ENCODE measurements at regions not wholly inside any gene's neighbourhood (a gene's known extent, or its start where the extent isn't known, plus 50 kb on each side); places are given as distances from the start of the nearest gene placed in this dataset.
A peak's percentile ranks its signal among the peaks of the same experiment; 100 is the strongest.
"Not testable (repeated sequence)": the region's sequence is repeated elsewhere in the genome, so short reads cannot be mapped to it uniquely, and the experiment has no call there.

DNA sequence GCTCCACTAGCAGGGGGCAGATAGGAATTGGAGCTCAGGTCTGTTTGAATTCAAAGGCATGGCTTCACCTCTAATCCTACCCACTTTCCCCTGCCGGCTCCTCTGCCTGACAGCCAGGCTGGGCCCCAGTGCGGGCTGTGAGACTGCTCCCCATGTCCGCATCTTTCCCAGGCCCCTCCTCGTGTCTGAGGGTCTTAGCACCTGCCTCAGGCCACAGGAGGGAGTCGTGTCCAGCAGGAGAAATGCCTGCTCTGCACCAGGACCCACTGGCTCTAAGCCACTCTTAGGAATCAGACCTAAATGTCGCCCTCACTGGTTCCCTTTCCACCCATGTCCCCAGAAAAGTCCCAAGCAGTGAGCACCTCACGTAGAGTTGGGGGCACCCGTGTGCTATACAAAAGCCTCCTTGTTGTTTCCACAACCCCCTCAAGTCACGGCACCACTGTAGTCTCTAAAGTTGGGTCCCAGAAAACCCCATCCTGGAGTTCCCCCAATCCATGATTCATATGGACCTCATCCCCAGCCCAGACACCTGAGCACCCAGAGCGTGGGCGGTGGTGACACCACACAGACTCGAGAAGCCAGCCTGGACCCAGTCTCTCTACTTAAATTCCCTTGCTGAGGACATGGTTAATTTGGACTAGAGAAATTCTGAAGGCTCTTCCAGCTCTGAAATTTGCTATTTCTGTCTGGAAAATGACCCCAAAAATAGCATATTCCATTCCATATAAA is 466.4 kb upstream of the ZMIZ1 start:
- H3K27me3 Mint-ChIP-seq (ENCODE audit: low read depth): peaks cover 5% of the 10 kb centered on the region

DNA sequence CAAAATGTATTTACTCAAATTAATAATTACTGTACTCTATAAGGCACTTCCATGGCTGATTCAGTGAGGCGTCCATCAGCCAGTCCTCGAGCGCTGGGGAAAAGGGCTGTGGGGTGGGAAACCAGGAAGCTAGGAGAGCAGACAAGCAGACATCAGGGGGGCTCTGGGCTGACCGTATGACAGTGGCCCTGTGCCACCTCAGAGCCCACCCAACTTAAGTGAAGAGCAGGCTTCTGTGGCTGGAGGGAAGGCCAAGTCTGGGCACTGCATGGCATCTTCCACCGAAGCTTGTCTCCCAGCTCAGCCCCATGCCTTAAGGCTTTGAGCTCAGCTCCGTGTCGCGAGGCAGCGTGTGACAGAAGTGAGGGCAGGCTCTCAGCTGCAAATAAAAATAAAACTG is 464.5 kb upstream of the ZMIZ1 start:
- no peak for DNase-seq (ENCODE audit: low spot score)
- no peak overlapping the region for H3K4me3 Mint-ChIP-seq (ENCODE audit: unreplicated experiment)
- no peak overlapping the region for H3K27ac Mint-ChIP-seq (ENCODE audit: unreplicated experiment)
- peaks cover 17% of the 10 kb centered on the region for H3K4me1 Mint-ChIP-seq (ENCODE audit: low read depth)
- H3K36me3 Mint-ChIP-seq (ENCODE audit: low read depth): no peaks in the 10 kb centered on the region
- TF ChIP-seq, protein P1, sequence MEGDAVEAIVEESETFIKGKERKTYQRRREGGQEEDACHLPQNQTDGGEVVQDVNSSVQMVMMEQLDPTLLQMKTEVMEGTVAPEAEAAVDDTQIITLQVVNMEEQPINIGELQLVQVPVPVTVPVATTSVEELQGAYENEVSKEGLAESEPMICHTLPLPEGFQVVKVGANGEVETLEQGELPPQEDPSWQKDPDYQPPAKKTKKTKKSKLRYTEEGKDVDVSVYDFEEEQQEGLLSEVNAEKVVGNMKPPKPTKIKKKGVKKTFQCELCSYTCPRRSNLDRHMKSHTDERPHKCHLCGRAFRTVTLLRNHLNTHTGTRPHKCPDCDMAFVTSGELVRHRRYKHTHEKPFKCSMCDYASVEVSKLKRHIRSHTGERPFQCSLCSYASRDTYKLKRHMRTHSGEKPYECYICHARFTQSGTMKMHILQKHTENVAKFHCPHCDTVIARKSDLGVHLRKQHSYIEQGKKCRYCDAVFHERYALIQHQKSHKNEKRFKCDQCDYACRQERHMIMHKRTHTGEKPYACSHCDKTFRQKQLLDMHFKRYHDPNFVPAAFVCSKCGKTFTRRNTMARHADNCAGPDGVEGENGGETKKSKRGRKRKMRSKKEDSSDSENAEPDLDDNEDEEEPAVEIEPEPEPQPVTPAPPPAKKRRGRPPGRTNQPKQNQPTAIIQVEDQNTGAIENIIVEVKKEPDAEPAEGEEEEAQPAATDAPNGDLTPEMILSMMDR (IDR thresholded peaks at IDR 0.05): no peak
- peaks cover 5% of the 10 kb centered on the region for H3K27me3 Mint-ChIP-seq (ENCODE audit: low read depth)
- H3K9me3 Mint-ChIP-seq (ENCODE audit: low read depth): peaks cover 10% of the 10 kb centered on the region

More for the DNA sequence above, 466.4 kb upstream of the ZMIZ1 start:
- TF ChIP-seq, protein P1 (IDR thresholded peaks at IDR 0.05): no peak
- Mint-ChIP-seq H3K27ac (ENCODE audit: unreplicated experiment) (no peak overlapping the region), H3K9me3 (ENCODE audit: low read depth) (no peaks in the 10 kb centered on the region), H3K36me3 (ENCODE audit: low read depth) (no peaks in the 10 kb centered on the region), H3K4me3 (ENCODE audit: unreplicated experiment) (no peak overlapping the region), H3K4me1 (ENCODE audit: low read depth) (peaks cover 17% of the 10 kb centered on the region)
- DNase-seq (ENCODE audit: low spot score): no peak

DNA sequence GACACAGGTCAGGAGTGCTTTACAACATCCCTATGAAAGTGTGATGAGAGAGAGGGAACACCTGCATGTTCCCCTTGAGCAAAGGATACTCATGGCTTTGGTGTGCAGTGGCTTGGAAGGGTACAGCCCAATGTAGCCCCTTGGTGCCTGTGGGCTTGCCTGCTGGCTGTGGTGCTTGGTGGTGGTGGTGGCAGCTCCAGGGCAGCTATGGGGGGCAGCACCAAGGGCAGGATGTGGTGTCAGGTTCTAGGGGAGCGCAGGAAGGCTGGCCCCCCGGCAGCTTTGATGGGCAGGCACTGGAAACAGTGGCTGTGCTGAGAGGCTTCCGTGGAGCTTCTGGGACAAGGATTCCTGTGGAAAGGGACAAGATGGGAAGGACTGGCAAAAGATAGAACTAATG is 464.0 kb upstream of the ZMIZ1 start:
- Mint-ChIP-seq H3K27me3 (ENCODE audit: low read depth) (peaks cover 5% of the 10 kb centered on the region), H3K4me3 (ENCODE audit: unreplicated experiment) (no peak overlapping the region), H3K36me3 (ENCODE audit: low read depth) (no peaks in the 10 kb centered on the region), H3K27ac (ENCODE audit: unreplicated experiment) (no peak overlapping the region), H3K9me3 (ENCODE audit: low read depth) (peaks cover 10% of the 10 kb centered on the region), H3K4me1 (ENCODE audit: low read depth) (peaks cover 17% of the 10 kb centered on the region)
- DNase-seq (ENCODE audit: low spot score): no peak
- TF ChIP-seq, protein P1 (IDR thresholded peaks at IDR 0.05): no peak

DNA sequence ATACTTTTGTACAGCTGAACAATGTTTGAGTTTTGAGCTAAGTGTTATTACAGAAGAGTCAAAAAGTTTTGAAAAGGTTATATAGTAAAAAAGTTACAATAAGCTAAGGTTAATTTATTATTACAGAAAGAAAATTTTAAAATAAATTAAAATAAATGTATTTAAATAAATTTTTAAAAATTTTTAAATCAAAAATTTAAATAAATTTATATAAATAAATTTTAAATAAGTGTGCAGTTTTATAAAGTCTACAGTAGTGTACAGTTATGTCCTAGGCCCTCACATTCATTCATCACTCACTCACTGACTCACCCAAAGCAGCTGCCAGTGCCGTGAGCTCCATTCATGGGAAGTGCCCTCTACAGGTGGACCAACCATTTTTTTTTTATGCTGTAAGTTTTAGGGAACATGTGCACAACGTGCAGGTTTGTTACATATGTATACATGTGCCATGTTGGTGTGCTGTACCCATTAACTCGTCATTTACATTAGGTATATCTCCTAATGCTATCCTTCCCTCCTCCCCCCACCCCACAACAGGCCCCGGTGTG is 462.9 kb upstream of the ZMIZ1 start:
- Mint-ChIP-seq H3K4me1 (ENCODE audit: low read depth) (peaks cover 8% of the 10 kb centered on the region), H3K27me3 (ENCODE audit: low read depth) (peaks cover 5% of the 10 kb centered on the region), H3K4me3 (ENCODE audit: unreplicated experiment) (no peak overlapping the region), H3K27ac (ENCODE audit: unreplicated experiment) (no peak overlapping the region), H3K9me3 (ENCODE audit: low read depth) (peaks cover 14% of the 10 kb centered on the region), H3K36me3 (ENCODE audit: low read depth) (peaks cover 2% of the 10 kb centered on the region)
- no peak for DNase-seq (ENCODE audit: low spot score)
- TF ChIP-seq, protein P1 (IDR thresholded peaks at IDR 0.05): peak; percentile 40

DNA sequence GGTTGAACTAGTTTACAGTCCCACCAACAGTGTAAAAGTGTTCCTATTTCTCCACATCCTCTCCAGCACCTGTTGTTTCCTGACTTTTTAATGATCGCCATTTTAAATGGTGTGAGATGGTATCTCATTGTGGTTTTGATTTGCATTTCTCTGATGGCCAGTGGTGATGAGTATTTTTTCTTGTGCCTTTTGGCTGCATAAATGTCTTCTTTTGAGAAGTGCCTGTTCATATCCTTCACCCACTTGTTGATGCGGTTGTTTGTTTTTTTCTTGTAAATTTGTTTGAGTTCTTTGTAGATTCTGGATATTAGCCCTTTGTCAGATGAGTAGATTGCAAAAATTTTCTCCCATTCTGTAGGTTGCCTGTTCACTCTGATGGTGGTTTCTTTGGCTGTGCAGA is 462.0 kb upstream of the ZMIZ1 start:
- not testable (repeated sequence) for DNase-seq (ENCODE audit: low spot score); H3K4me3 Mint-ChIP-seq (ENCODE audit: unreplicated experiment); H3K36me3 Mint-ChIP-seq (ENCODE audit: low read depth); H3K27ac Mint-ChIP-seq (ENCODE audit: unreplicated experiment); H3K4me1 Mint-ChIP-seq (ENCODE audit: low read depth); H3K27me3 Mint-ChIP-seq (ENCODE audit: low read depth)
- peaks cover 14% of the 10 kb centered on the region for H3K9me3 Mint-ChIP-seq (ENCODE audit: low read depth)

DNA sequence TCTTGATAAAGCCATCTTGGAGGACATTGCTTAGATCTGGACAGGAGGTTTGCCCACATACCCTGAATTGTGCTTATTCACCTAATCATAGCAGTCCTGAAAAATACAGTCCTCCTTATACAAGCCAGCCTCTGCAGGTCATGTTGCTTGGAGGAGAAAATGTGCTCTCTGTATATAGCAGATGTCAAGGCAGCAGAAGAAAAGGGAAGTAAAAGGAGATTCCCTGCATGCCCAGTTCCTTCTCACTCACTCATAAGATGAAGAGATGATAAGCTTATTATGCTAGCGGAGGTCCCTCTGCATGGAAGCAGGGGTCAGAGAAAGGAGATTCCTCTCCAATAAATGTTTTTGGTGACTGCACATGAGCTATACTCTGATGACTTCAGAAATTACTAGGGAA is 458.8 kb upstream of the ZMIZ1 start:
- H3K9me3 Mint-ChIP-seq (ENCODE audit: low read depth): peaks cover 14% of the 10 kb centered on the region
- TF ChIP-seq, protein P1 (IDR thresholded peaks at IDR 0.05): no peak
- H3K4me1 Mint-ChIP-seq (ENCODE audit: low read depth): no peaks in the 10 kb centered on the region
- peaks cover 2% of the 10 kb centered on the region for H3K36me3 Mint-ChIP-seq (ENCODE audit: low read depth)
- no peak overlapping the region for H3K4me3 Mint-ChIP-seq (ENCODE audit: unreplicated experiment)
- no peak overlapping the region for H3K27ac Mint-ChIP-seq (ENCODE audit: unreplicated experiment)
- no peak for DNase-seq (ENCODE audit: low spot score)
- peaks cover 5% of the 10 kb centered on the region for H3K27me3 Mint-ChIP-seq (ENCODE audit: low read depth)
